Bronchial epithelial cell (primary cell): ENCODE measurements at regions not wholly inside any gene's neighbourhood (a gene's known extent, or its start where the extent isn't known, plus 50 kb on each side); places are given as distances from the start of the nearest gene placed in this dataset.
"Not testable (repeated sequence)": the region's sequence is repeated elsewhere in the genome, so short reads cannot be mapped to it uniquely, and the experiment has no call there.

Experiments
- DNase-seq: peaks from one replicate; pipeline ENCODE4 v3.0.0-alpha.2; 2010; ENCODE audit warnings: low read depth
- FAIRE-seq: peaks from 2 replicates; lab custom pipeline; 2011; peaks lifted over from hg19 to GRCh38; lab: Jason Lieb, UNC
- H3K27me3 ChIP-seq: 2 replicates; pipeline ENCODE4 v1.5.1; 2011; ENCODE audit warnings: low read length; ENCODE audit not compliant: control insufficient read depth, insufficient read depth
- H3K36me3 ChIP-seq: 2 replicates; pipeline ENCODE4 v1.5.1; 2011; ENCODE audit warnings: low read length; ENCODE audit not compliant: control insufficient read depth, insufficient read depth
- H3K4me3 ChIP-seq: 2 replicates; pipeline ENCODE4 v1.5.1; 2011; ENCODE audit warnings: mild to moderate bottlenecking, low read depth, low read length, control low read depth
- CTCF ChIP-seq: IDR thresholded peaks from 2 replicates; pipeline ENCODE4 v1.5.1; 2011; ENCODE audit warnings: mild to moderate bottlenecking, moderate library complexity, low read length, control low read depth, inconsistent platforms; ENCODE audit not compliant: insufficient read depth, severe bottlenecking

DNA sequence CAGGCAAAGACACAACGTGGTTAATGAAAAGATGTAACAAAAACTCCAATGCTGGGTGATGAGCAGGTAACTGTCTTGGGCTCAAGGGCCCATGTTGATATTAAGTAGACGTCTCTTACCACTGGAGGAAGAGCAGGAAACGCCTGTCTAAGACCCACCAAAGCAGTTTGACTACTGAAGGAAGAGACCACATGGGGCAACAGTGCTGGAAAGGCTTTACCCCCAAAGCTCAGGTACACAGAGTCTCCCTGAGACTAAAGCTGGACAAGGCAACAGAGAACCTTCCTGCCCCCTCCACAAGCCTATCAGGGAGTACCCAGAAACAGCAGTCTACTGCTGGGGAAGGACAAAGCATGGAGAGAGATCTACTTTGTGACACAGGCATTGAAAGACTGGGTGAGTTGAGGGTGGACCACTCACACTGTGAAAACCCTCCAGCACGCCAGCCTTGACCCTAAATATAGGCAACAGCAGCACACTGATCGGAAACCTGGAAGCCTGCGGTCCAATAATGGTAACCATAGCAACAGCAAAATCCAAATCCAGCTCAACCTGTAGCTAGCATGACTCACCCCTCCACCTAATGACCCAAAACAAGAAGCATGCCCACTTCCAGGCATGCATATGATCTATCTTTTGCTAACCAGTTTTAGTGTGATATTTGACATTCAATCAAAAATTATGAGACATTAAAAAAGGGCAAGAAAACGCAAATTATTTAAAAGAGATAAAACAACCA, 270.5 kb upstream of the SDK2 start:
- no peaks in the 10 kb centered on the region for H3K27me3 ChIP-seq
- H3K36me3 ChIP-seq = no peaks in the 10 kb centered on the region
- TF ChIP-seq CTCF = no peak
- H3K4me3 ChIP-seq = no peak overlapping the region
- FAIRE-seq (no peak), DNase-seq (no peak)

- not testable (repeated sequence) for H3K4me3 ChIP-seq, H3K27me3 ChIP-seq, H3K36me3 ChIP-seq, FAIRE-seq, DNase-seq
Observed at GRCh38 chr17:73919033-73919432, 274.8 kb upstream of the SDK2 start.

DNA sequence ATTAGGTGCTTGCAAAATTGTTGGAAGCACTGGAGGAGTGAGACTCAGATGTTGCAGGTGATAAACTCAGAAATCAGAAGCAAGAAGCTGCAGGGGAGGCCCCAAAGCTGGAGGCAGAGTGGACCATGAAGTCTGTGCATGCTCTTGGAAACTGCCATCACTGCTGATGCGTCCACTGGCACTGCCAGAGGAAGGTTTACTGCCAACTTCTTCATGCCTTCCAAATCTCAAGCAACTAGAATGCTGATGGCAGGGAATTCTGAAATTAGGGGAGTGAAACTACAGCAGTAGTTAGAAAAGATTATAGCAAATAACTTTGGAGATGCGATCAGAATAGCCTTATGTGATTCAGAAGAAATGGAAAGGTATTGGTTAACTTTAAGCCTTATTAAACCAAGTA, 277.1 kb upstream of the SDK2 start:
- no peaks in the 10 kb centered on the region for H3K36me3 ChIP-seq
- TF ChIP-seq CTCF = no peak
- DNase-seq = no peak
- FAIRE-seq = no peak
- no peak overlapping the region for H3K4me3 ChIP-seq
- no peaks in the 10 kb centered on the region for H3K27me3 ChIP-seq

GRCh38 chr17:73924114-73924908, 279.2 kb upstream of the RPL38 start:
- DNase-seq (no peak), FAIRE-seq (no peak)
- no peaks in the 10 kb centered on the region for H3K36me3 ChIP-seq
- no peaks in the 10 kb centered on the region for H3K27me3 ChIP-seq
- TF ChIP-seq CTCF = no peak
- H3K4me3 ChIP-seq = no peak overlapping the region

DNA sequence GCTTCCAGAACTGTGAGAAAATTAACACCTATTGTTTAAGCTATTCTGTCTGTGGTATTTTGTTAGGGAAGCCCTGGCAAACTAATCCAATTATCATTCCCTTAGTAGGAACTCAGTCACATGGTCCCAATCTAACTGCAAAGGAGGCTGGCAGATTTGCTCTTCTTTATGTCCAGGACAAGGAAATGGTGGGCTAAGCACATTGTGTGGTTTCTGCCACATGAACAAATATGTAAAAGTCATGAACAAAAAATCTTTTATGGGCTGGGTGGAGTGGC, 278.6 kb upstream of the RPL38 start:
- Histone ChIP-seq H3K36me3 (no peaks in the 10 kb centered on the region), H3K4me3 (no peak overlapping the region), H3K27me3 (no peaks in the 10 kb centered on the region)
- FAIRE-seq = no peak
- no peak for DNase-seq
- no peak for TF ChIP-seq CTCF

GRCh38 chr17:73929860-73930430, 273.5 kb upstream of the RPL38 start:
- DNase-seq (no peak), FAIRE-seq (no peak)
- no peaks in the 10 kb centered on the region for H3K36me3 ChIP-seq
- no peaks in the 10 kb centered on the region for H3K27me3 ChIP-seq
- H3K4me3 ChIP-seq = no peak overlapping the region
- no peak for TF ChIP-seq CTCF
